ENCODE measurements at regions not wholly inside any gene's neighbourhood (a gene's known extent, or its start where the extent isn't known, plus 50 kb on each side); places are given as distances from the start of the nearest gene placed in this dataset.

- no peak overlapping the region for H3K27ac ChIP-seq (replicated peaks)
- DNase-seq (ENCODE audit: low read depth in 1 of 2, low spot score in 1 of 2), result no peak
- no peak overlapping the region for H3K4me3 ChIP-seq (replicated peaks; ENCODE audit: insufficient read depth, low read length)
- TF ChIP-seq SPI1 (IDR thresholded peaks at IDR 0.05; ENCODE audit: borderline replicate concordance, low read depth), result no peak
- TF ChIP-seq, protein P1, sequence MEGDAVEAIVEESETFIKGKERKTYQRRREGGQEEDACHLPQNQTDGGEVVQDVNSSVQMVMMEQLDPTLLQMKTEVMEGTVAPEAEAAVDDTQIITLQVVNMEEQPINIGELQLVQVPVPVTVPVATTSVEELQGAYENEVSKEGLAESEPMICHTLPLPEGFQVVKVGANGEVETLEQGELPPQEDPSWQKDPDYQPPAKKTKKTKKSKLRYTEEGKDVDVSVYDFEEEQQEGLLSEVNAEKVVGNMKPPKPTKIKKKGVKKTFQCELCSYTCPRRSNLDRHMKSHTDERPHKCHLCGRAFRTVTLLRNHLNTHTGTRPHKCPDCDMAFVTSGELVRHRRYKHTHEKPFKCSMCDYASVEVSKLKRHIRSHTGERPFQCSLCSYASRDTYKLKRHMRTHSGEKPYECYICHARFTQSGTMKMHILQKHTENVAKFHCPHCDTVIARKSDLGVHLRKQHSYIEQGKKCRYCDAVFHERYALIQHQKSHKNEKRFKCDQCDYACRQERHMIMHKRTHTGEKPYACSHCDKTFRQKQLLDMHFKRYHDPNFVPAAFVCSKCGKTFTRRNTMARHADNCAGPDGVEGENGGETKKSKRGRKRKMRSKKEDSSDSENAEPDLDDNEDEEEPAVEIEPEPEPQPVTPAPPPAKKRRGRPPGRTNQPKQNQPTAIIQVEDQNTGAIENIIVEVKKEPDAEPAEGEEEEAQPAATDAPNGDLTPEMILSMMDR (IDR thresholded peaks at IDR 0.05; ENCODE audit: insufficient read depth, low read length), result no peak
- TF ChIP-seq, protein P2, sequence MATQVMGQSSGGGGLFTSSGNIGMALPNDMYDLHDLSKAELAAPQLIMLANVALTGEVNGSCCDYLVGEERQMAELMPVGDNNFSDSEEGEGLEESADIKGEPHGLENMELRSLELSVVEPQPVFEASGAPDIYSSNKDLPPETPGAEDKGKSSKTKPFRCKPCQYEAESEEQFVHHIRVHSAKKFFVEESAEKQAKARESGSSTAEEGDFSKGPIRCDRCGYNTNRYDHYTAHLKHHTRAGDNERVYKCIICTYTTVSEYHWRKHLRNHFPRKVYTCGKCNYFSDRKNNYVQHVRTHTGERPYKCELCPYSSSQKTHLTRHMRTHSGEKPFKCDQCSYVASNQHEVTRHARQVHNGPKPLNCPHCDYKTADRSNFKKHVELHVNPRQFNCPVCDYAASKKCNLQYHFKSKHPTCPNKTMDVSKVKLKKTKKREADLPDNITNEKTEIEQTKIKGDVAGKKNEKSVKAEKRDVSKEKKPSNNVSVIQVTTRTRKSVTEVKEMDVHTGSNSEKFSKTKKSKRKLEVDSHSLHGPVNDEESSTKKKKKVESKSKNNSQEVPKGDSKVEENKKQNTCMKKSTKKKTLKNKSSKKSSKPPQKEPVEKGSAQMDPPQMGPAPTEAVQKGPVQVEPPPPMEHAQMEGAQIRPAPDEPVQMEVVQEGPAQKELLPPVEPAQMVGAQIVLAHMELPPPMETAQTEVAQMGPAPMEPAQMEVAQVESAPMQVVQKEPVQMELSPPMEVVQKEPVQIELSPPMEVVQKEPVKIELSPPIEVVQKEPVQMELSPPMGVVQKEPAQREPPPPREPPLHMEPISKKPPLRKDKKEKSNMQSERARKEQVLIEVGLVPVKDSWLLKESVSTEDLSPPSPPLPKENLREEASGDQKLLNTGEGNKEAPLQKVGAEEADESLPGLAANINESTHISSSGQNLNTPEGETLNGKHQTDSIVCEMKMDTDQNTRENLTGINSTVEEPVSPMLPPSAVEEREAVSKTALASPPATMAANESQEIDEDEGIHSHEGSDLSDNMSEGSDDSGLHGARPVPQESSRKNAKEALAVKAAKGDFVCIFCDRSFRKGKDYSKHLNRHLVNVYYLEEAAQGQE (IDR thresholded peaks at IDR 0.05; ENCODE audit: insufficient replicate concordance, low read depth), result no peak
- TF ChIP-seq POLR2AphosphoS5 (IDR thresholded peaks at IDR 0.05; ENCODE audit: low read depth), result no peak
- H3K27me3 ChIP-seq (ENCODE audit: insufficient read depth, poor library complexity, severe bottlenecking), result no peaks in the 10 kb centered on the region
These were observed 78.0 kb downstream of the ATP6V1G3 start for GRCh38 chr1:198462365-198463019.

GRCh38 chr1:198455966-198456365 is 84.5 kb downstream of the ATP6V1G3 start:
- Histone ChIP-seq H3K4me3 (replicated peaks; ENCODE audit: insufficient read depth, low read length) (no peak overlapping the region), H3K27me3 (ENCODE audit: insufficient read depth, poor library complexity, severe bottlenecking) (no peaks in the 10 kb centered on the region), H3K27ac (replicated peaks) (no peak overlapping the region)
- no peak for DNase-seq (ENCODE audit: low read depth in 1 of 2, low spot score in 1 of 2)
- no peak for TF ChIP-seq SPI1 (IDR thresholded peaks at IDR 0.05; ENCODE audit: borderline replicate concordance, low read depth)

GRCh38 chr1:198449727-198450433 is 90.6 kb downstream of the ATP6V1G3 start:
- Histone ChIP-seq H3K27me3 (ENCODE audit: insufficient read depth, poor library complexity, severe bottlenecking) (no peaks in the 10 kb centered on the region), H3K27ac (replicated peaks) (no peak overlapping the region), H3K4me3 (replicated peaks; ENCODE audit: insufficient read depth, low read length) (no peak overlapping the region)
- no peak for DNase-seq (ENCODE audit: low read depth in 1 of 2, low spot score in 1 of 2)
- TF ChIP-seq, protein P1 (IDR thresholded peaks at IDR 0.05; ENCODE audit: insufficient read depth, low read length), result no peak
- TF ChIP-seq SPI1 (IDR thresholded peaks at IDR 0.05; ENCODE audit: borderline replicate concordance, low read depth) (no peak), GABPA (IDR thresholded peaks at IDR 0.05; ENCODE audit: low read depth) (no peak), POLR2AphosphoS5 (IDR thresholded peaks at IDR 0.05; ENCODE audit: low read depth) (no peak)
- TF ChIP-seq, protein P2 (IDR thresholded peaks at IDR 0.05; ENCODE audit: insufficient replicate concordance, low read depth), result no peak

DNA sequence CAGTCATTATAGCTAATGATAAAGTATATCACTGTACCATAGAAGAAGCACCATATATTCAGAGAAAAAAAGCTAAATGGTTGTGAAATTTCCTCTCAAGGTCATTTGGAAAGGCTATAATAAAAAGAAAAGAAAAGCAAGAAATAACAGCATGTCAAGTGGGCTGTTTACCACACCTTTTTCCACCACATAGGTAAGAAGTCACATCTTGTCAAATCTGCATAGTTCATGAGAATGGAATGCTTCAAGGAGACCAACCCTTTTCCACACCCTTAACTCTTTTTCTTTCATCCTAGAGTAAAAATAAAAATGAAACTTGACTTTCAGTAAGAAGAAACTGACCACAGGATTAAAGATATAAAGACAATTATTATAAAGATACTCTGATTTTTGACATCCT is 91.2 kb downstream of the ATP6V1G3 start:
- TF ChIP-seq POLR2AphosphoS5 (IDR thresholded peaks at IDR 0.05; ENCODE audit: low read depth) (no peak), GABPA (IDR thresholded peaks at IDR 0.05; ENCODE audit: low read depth) (no peak), SPI1 (IDR thresholded peaks at IDR 0.05; ENCODE audit: borderline replicate concordance, low read depth) (no peak)
- TF ChIP-seq, protein P2 (IDR thresholded peaks at IDR 0.05; ENCODE audit: insufficient replicate concordance, low read depth), result no peak
- TF ChIP-seq, protein P1 (IDR thresholded peaks at IDR 0.05; ENCODE audit: insufficient read depth, low read length), result no peak
- no peak for DNase-seq (ENCODE audit: low read depth in 1 of 2, low spot score in 1 of 2)

More for the DNA sequence above, 91.2 kb downstream of the ATP6V1G3 start:
- H3K4me3 ChIP-seq (replicated peaks; ENCODE audit: insufficient read depth, low read length), result no peak overlapping the region
- no peak overlapping the region for H3K27ac ChIP-seq (replicated peaks)
- no peaks in the 10 kb centered on the region for H3K27me3 ChIP-seq (ENCODE audit: insufficient read depth, poor library complexity, severe bottlenecking)
